ENCODE measurements at regions not wholly inside any gene's neighbourhood (a gene's known extent, or its start where the extent isn't known, plus 50 kb on each side); places are given as distances from the start of the nearest gene placed in this dataset.

GRCh38 chr7:117960351-117960750 is 87.1 kb upstream of the CTTNBP2 start:
- no peaks in the 10 kb centered on the region; the same call in 1 of the 2 replicates for H3K27me3 ChIP-seq (replicated peaks)
- no peaks in the 10 kb centered on the region for H3K36me3 ChIP-seq

GRCh38 chr7:117961235-117961634 is 88.0 kb upstream of the CTTNBP2 start:
- Histone ChIP-seq H3K27me3 (replicated peaks) (0 out of 2 replicates have a peak, but pooled peaks cover 3% of the 10 kb centered on the region), H3K27ac (no peak overlapping the region), H3K4me3 (no peak overlapping the region), H3K9me3 (replicated peaks) (no peaks in the 10 kb centered on the region), H3K36me3 (no peaks in the 10 kb centered on the region), H3K4me1 (replicated peaks) (no peaks in the 10 kb centered on the region)
- DNase-seq (ENCODE audit: low read depth in 1 of 2, low spot score in 2 of 2), result no peak

More at GRCh38 chr7:117960351-117960750, 87.1 kb upstream of the CTTNBP2 start:
- Histone ChIP-seq H3K9me3 (replicated peaks) (no peaks in the 10 kb centered on the region), H3K4me1 (replicated peaks) (no peaks in the 10 kb centered on the region), H3K4me3 (no peak overlapping the region), H3K27ac (no peak overlapping the region)
- DNase-seq (ENCODE audit: low read depth in 1 of 2, low spot score in 2 of 2), result no peak

DNA sequence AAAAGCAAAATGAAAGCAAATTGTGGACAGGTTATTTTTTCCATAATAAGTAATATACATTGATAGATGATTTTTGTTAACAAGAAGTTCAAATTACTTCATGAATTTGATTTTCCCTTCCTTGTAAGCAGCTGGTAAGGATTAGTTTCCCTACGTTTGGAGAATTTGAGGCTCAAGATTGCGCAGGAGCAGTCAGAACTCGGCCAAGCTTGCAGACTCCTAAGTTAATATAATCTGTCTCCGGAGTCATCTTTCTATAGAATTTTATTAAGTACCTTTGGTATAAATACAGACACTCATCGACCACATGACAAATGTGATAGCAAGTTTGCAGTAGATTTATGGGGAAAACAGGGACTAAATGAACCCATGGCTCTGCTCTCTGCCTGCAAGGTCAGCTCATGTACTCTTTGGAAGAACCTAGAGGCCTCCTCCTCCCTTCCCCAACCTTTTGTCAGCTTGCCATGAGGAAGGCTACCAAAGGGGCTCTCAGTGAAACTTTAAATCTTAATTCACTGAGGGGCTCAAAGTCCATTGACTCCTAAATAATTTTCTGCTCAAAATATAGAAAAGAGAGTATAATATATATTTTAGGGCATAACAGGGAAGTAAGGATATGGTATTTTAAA is 89.2 kb upstream of the CTTNBP2 start:
- H3K27ac ChIP-seq, result no peak overlapping the region
- no peak for DNase-seq (ENCODE audit: low read depth in 1 of 2, low spot score in 2 of 2)
- no peaks in the 10 kb centered on the region for H3K9me3 ChIP-seq (replicated peaks)
- no peaks in the 10 kb centered on the region for H3K36me3 ChIP-seq
- H3K4me3 ChIP-seq, result no peak overlapping the region
- no peaks in the 10 kb centered on the region for H3K4me1 ChIP-seq (replicated peaks)
- 0 out of 2 replicates have a peak, but pooled peaks cover 3% of the 10 kb centered on the region for H3K27me3 ChIP-seq (replicated peaks)

GRCh38 chr7:117963264-117964197 is 90.3 kb upstream of the CTTNBP2 start:
- Histone ChIP-seq H3K9me3 (replicated peaks) (no peaks in the 10 kb centered on the region), H3K27me3 (replicated peaks) (0 out of 2 replicates have a peak, but pooled peaks cover 3% of the 10 kb centered on the region), H3K4me1 (replicated peaks) (no peaks in the 10 kb centered on the region), H3K27ac (no peak overlapping the region), H3K36me3 (no peaks in the 10 kb centered on the region), H3K4me3 (no peak overlapping the region)
- no peak for DNase-seq (ENCODE audit: low read depth in 1 of 2, low spot score in 2 of 2)

GRCh38 chr7:117970801-117971200 is 97.6 kb upstream of the CTTNBP2 start:
- Histone ChIP-seq H3K27ac (no peak overlapping the region), H3K27me3 (replicated peaks) (0 out of 2 replicates have a peak, but pooled peaks cover under 1% of the 10 kb centered on the region), H3K4me3 (no peak overlapping the region), H3K9me3 (replicated peaks) (no peaks in the 10 kb centered on the region), H3K4me1 (replicated peaks) (no peaks in the 10 kb centered on the region), H3K36me3 (no peaks in the 10 kb centered on the region)
- DNase-seq (ENCODE audit: low read depth in 1 of 2, low spot score in 2 of 2), result no peak

DNA sequence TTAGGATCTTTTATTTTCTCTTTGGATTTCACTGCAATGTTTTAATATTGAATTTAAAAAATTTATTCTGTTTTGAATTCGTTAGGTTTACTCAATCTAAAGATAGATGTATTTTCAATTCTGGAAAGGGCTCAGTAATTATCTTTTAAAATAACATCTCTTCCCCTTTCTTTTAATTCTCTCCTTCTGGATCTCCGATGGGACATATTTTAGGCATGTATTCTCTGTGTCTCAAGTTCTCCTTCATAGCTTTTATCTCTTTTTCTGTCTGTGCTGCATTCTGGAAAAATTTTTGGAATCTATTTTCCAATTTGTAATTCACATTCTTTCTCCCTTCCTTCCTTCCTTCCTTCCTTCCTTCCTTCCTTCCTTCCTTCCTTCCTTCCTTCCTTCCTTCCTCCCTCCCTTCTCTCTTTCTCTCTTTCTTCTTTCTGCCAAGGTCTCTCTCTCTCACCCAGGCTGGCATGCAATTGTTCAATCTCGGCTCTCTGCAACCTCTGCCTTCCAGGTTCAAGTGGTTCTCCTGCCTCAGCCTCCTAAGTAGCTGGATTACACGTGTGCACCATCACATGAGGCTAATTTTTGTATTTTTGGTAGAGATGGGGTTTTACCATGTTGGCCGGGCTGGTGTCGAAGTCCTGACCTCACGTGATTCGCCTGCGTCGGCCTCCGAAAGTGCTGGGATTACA is 98.5 kb upstream of the CTTNBP2 start:
- Histone ChIP-seq H3K9me3 (replicated peaks) (no peaks in the 10 kb centered on the region), H3K4me3 (no peak overlapping the region), H3K36me3 (no peaks in the 10 kb centered on the region), H3K27me3 (replicated peaks) (no peaks in the 10 kb centered on the region), H3K27ac (no peak overlapping the region), H3K4me1 (replicated peaks) (no peaks in the 10 kb centered on the region)
- no peak for DNase-seq (ENCODE audit: low read depth in 1 of 2, low spot score in 2 of 2)

GRCh38 chr7:117972606-117973005 is 99.4 kb upstream of the CTTNBP2 start:
- H3K9me3 ChIP-seq (replicated peaks), result no peaks in the 10 kb centered on the region
- no peak overlapping the region for H3K4me3 ChIP-seq
- no peaks in the 10 kb centered on the region for H3K4me1 ChIP-seq (replicated peaks)
- DNase-seq (ENCODE audit: low read depth in 1 of 2, low spot score in 2 of 2), result no peak
- H3K27ac ChIP-seq, result no peak overlapping the region
- 0 out of 2 replicates have a peak, but pooled peaks cover 5% of the 10 kb centered on the region for H3K27me3 ChIP-seq (replicated peaks)
- H3K36me3 ChIP-seq, result no peaks in the 10 kb centered on the region

- H3K27me3 ChIP-seq (replicated peaks), result 0 out of 2 replicates have a peak, but pooled peaks cover 5% of the 10 kb centered on the region
- no peaks in the 10 kb centered on the region for H3K9me3 ChIP-seq (replicated peaks)
- no peak overlapping the region for H3K27ac ChIP-seq
- H3K36me3 ChIP-seq, result no peaks in the 10 kb centered on the region
- no peak for DNase-seq (ENCODE audit: low read depth in 1 of 2, low spot score in 2 of 2)
- no peaks in the 10 kb centered on the region for H3K4me1 ChIP-seq (replicated peaks)
- no peak overlapping the region for H3K4me3 ChIP-seq
Observed at GRCh38 chr7:117973975-117974374, 100.7 kb upstream of the CTTNBP2 start.

DNA sequence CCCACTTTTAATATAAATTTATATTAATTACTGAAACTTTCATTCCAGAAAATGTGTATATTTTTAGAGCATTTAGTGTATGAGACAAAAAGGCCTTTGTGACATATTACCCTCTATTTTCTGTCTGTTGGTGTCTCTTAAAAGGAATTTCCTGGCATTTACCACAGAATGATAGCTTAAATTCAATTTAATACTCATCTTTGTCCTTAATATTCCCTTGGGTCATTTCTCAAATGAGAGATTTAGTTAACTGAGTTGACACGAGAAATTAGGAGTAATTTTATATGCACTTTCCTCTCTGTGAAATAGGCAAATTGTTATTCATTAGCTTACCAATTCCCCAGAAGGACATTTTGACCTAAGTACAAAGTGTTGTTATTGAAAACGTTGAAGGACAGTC is 101.7 kb upstream of the CTTNBP2 start:
- H3K27ac ChIP-seq, result no peak overlapping the region
- no peaks in the 10 kb centered on the region for H3K4me1 ChIP-seq (replicated peaks)
- no peak overlapping the region for H3K4me3 ChIP-seq
- no peaks in the 10 kb centered on the region for H3K36me3 ChIP-seq
- H3K27me3 ChIP-seq (replicated peaks), result 0 out of 2 replicates have a peak, but pooled peaks cover 5% of the 10 kb centered on the region
- no peaks in the 10 kb centered on the region for H3K9me3 ChIP-seq (replicated peaks)
- DNase-seq (ENCODE audit: low read depth in 1 of 2, low spot score in 2 of 2), result no peak

DNA sequence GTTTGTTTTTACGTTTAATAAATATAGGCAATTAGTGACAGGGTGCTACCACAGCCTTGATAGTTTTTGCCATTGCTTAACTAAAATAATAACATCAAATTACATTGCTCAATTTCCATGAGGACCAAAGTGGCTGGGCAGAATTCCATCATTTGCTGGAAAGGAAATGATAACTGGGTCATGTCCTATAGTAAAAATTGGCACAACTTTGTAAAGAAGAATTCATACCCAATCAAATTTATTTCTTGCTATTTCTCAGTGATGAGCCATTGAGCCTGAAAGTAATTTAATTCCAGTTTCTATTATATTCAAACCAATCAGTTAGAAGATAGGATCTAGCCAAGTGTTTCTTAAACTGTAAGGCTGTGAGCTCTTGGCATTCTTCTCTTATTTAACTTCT is 102.2 kb upstream of the CTTNBP2 start:
- no peaks in the 10 kb centered on the region for H3K36me3 ChIP-seq
- 0 out of 2 replicates have a peak, but pooled peaks cover 5% of the 10 kb centered on the region for H3K27me3 ChIP-seq (replicated peaks)
- H3K4me1 ChIP-seq (replicated peaks), result no peaks in the 10 kb centered on the region
- no peaks in the 10 kb centered on the region for H3K9me3 ChIP-seq (replicated peaks)
- H3K27ac ChIP-seq, result no peak overlapping the region
- no peak overlapping the region for H3K4me3 ChIP-seq
- DNase-seq (ENCODE audit: low read depth in 1 of 2, low spot score in 2 of 2), result no peak

DNA sequence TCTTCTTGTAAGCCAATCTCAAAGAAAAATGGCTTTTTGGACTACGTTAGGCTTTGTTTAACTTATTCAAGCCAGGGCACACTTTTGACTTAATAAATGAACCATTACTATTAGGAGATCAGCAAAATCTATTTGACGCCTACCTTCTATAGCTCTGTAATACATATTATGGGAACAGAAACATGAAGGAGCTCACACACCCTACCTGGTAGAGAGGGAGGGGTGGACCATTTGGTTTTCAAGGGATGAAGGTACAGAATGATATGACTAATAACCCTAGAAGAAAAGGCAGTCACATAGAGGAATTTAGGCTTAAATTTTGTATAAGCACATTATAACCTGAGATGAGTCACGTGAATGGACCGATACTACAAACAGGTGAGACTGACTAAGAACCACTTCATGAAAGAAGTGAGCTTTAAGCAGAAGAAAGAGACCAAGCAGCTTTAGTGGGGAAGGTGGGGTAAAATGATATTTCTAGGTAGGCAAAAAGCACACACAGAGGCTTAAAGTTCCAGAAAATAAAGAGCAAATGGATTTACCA is 106.8 kb upstream of the CTTNBP2 start:
- H3K9me3 ChIP-seq (replicated peaks), result no peaks in the 10 kb centered on the region
- no peak for DNase-seq (ENCODE audit: low read depth in 1 of 2, low spot score in 2 of 2)
- no peak overlapping the region for H3K4me3 ChIP-seq
- no peaks in the 10 kb centered on the region for H3K36me3 ChIP-seq
- peaks cover 9% of the 10 kb centered on the region; the same call in 1 of the 2 replicates for H3K27me3 ChIP-seq (replicated peaks)
- H3K4me1 ChIP-seq (replicated peaks), result no peaks in the 10 kb centered on the region
- no peak overlapping the region for H3K27ac ChIP-seq

DNA sequence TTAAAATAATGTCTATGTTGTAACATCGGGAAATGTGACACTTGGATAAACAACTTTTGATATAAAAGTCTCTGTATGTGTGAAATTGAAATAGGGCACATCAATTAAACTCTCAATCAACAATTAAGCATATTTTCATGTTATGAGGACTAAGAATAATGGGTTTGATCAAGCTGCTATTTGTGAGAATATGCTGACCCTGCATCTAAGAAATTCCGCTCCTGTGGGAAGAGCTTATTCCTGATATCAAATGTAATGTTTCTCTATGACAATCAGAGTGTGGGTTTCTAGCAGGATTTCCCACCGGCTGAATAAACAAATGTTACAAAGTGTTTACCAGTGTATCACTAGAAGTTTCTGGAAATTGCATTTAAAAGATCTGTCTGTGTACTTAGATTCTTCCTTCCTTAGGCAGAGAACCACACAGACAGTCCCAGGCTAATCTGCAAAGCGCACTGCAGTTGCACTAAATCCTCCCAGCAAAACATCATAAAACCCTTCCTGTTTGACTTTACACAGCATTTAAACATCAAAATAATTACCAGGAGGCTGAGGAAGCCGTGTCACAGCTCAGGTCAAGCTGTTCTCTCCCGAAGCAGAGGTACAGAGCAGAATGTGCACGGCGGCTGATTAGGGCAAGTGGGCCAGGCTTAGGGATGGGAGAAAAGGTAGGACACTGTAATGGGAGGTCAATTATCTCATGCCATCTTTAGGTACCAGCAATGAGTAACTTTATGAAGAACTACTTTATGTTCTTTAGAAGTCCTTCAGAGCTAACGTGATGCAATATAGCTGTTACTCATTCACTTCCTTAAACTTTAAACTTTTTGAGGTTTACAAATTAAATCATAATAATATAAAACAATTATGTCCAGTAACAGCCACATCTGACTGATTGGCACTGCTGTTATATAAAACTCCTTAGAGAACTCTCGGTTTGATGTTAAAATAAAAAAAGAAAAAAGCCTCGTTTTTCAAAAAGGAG is 109.1 kb upstream of the CTTNBP2 start:
- Histone ChIP-seq H3K9me3 (replicated peaks) (no peaks in the 10 kb centered on the region), H3K4me1 (replicated peaks) (no peaks in the 10 kb centered on the region), H3K27me3 (replicated peaks) (peaks cover 4% of the 10 kb centered on the region; the same call in 1 of the 2 replicates), H3K4me3 (no peak overlapping the region), H3K36me3 (no peaks in the 10 kb centered on the region), H3K27ac (no peak overlapping the region)
- DNase-seq (ENCODE audit: low read depth in 1 of 2, low spot score in 2 of 2), result no peak
